ENCODE measurements at regions not wholly inside any gene's neighbourhood (a gene's known extent, or its start where the extent isn't known, plus 50 kb on each side); places are given as distances from the start of the nearest gene placed in this dataset.

- TF ChIP-seq CTCF (IDR thresholded peaks at IDR 0.05) = no peak
- no peak for TF ChIP-seq POLR2A (IDR thresholded peaks at IDR 0.05)
- no peak for TF ChIP-seq POLR2AphosphoS5 (IDR thresholded peaks at IDR 0.05)
- TF ChIP-seq EP300 (IDR thresholded peaks at IDR 0.05) = no peak
Observed at GRCh38 chr2:3045318-3045921, 332.2 kb downstream of the EIPR1 start.

All from suprapubic skin (tissue), 4 donors.